HG03095 (cell line): ENCODE measurements at regions not wholly inside any gene's neighbourhood (a gene's known extent, or its start where the extent isn't known, plus 50 kb on each side); places are given as distances from the start of the nearest gene placed in this dataset.

Experiments
- ATAC-seq: cut with Tn5 transposase; IDR thresholded peaks from one replicate; pipeline ENCODE4 v1.9.1; 2021; ENCODE audit warnings: moderate library complexity; ENCODE audit not compliant: unreplicated experiment

DNA sequence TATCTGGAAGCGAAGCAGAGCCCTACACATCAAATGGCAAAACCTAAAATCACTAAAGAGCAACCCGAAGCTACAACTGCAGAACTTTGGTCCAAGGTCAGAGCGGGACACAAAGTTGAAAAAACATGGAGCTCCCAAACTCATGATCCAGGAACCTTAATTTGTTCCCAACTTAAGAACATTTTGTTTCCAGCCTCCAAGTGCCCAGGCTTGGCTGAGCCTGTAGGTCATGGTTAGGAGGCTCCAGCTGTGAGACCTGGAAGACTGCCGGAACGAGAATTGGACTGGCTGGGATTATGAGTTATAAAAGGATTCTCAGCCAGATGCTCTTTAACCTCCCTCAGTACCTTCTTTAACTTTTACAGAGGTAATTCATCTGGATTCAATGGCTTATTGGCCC, 349.1 kb upstream of the DDX53 start:
- ATAC-seq, result no peak

DNA sequence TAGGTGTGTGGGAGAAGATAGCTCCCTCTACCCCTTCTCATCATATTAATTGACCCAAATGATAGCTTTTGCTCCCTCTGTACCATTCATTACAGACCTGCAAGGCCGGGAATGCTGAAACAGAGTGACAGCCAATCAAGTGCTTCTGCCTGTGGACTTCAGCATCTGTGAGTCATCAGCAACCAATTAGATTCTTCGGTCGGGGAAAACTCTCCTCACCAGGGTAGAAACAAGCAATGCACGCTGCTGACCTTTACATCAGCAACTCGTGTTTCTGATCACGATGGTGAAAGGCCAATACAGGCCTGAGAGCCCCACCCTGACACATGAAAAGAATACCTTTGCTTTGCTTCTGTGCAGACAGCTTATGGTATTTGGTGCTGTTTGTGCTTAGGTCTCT, 347.2 kb upstream of the DDX53 start:
- no peak for ATAC-seq

DNA sequence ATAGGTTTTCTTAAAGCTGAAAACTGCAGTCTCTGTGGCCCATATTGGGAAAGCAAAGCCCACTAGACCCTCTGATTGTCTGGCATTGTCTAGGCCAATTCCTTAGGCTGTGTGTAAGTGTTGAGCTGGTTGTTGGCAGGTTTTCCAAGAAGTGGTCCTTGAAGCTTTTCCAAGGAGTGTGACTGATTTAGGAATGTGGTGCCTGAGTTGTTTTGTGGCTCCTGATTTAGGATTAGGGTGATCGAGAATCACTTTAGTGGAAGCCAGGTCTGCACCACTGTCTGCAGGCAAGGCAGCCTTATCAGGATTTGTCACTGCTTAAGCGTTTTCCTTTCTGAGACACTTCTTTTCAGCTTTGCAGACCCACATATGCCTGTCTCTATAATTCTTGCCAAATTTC, 339.0 kb upstream of the DDX53 start:
- ATAC-seq, result no peak

- ATAC-seq, result no peak
Measured at GRCh38 chrX:22662776-22663175, 337.0 kb upstream of the DDX53 start.

DNA sequence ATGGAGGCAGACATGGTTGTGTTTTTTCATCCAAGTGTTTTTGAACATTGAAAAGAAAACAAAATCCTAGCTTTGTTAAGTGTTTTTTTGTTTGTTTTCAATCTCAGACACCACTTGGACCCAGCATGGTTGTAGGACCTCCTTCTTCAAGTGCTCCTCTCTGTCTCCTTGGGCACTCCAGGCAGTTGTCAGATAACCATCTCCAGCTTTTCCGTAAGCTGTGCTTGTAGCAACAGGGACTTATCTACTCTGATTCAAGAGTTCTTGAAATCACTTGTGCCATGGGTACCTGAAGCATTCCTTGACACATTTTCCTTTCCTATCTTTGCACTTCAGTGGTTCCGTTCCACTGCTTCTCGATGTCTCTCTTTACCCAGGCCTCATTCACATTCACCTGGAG, 334.9 kb upstream of the DDX53 start:
- ATAC-seq, result no peak

GRCh38 chrX:22665818-22666217, 333.9 kb upstream of the DDX53 start:
- no peak for ATAC-seq

DNA sequence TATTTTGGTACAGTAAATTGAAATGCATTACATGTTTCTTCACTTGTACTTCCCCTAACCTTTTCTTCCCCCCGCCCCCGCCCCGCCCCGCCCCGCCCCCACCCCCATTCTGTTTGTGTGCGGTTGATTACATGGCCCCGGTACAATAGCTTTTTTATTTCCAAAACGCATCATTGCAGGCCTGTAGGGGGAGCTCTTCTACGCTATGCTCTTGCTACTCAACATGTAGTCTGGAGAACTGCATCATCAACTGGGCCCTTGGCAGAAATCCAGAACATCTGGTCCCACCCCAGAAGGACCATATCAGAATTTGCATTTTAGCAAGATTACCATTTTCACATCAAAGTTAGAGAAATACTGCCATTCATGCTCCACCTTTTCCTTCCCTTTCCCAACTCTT, 333.3 kb upstream of the DDX53 start:
- ATAC-seq, result no peak

- no peak for ATAC-seq
Measured at GRCh38 chrX:22674932-22675331, 324.8 kb upstream of the DDX53 start.

- ATAC-seq, result no peak
Measured at GRCh38 chrX:22686138-22686541, 313.6 kb upstream of the DDX53 start.

- no peak for ATAC-seq
Measured at GRCh38 chrX:22689290-22689689, 310.5 kb upstream of the DDX53 start.

GRCh38 chrX:22690116-22690515, 309.6 kb upstream of the DDX53 start:
- ATAC-seq, result no peak

DNA sequence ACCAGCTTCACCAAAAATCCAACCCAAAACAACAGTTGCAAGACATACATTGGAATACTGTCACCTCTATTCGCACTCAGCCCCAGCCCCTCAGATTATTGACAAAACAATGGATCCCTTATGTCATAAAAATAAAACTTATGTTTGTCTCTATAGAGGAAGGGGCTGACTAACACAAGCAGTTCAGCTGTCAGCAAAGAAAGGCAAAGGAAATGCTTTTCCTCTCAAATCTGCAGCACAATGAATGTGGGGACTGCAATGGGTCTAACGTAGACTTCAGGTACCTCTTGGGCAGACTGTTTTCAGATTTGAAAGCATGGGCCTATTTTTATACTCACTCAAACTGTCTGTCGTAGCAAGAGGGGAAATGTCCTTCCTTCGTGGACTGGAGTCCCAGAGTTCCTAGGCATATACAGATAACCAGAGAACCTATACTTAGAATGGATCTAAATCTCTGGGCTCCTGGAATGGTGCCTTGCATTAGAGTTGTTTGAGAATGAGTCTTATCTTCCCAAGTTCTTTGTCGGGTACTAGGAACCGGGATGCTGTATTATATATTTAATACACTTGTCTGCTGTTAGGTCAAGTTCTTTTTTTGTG, 307.7 kb upstream of the DDX53 start:
- no peak for ATAC-seq

DNA sequence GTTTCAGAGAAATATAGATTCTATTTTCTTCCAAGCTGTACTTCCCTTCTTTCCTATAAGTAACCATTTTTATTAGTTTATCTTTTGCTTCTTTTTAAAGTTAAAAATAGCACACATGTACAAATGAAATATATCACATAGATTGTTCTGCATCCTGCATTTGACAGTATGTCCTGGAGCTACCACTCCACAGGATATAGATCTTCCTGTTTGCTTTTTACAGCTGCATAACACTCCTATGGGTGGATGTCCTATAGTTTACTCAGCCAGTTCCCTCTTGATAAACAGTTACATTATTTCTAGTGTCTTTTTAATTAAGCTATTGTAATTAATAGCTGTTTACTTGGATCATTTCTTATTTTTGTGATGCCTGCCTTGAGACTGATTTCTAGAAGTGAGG, 301.6 kb upstream of the DDX53 start:
- no peak for ATAC-seq

DNA sequence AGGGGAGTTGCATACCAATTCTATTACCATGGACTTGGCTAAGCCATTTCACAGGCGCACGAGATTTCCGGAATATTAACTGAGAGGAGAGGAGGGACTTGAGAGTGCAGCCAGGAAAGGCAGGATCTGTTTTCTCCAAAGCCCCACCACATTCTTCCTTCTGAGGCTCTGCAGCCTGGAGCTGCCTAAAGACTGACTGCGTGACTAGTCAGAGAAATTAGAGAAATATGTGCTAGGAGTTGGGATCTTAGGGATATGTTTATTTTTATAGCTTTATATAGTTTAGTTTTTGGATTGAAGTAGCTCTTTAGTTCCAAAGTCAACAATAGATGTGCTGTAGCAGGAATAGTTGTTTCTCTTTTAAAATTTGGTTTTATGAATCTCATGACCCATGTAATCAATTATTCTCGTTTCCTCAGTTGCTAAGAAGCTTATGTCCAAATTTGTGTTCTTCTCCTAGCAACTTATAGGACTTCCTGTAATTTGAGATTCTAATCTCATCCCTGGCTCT, 300.1 kb upstream of the DDX53 start:
- no peak for ATAC-seq

GRCh38 chrX:22712942-22713341, 286.8 kb upstream of the DDX53 start:
- no peak for ATAC-seq

DNA sequence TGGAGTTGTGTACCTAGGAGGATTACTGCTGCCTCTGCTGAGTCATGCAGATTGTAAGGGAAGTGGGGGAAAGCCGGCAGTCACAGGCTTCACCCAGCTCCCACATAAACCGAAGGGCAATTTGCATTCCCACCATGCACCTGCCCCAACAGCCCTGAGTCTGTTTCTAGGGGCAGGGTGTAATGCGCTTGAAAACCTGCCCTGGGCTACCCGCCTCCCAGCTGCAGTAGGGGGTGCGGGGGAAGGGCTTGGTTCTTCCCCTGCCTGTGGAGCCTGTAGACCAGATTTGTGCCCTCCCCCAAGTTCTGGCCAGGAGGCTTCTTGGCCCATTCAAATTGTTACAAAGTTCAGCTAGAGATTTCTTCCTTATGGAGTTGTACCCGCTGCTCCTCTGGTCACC, 269.2 kb upstream of the DDX53 start:
- no peak for ATAC-seq

DNA sequence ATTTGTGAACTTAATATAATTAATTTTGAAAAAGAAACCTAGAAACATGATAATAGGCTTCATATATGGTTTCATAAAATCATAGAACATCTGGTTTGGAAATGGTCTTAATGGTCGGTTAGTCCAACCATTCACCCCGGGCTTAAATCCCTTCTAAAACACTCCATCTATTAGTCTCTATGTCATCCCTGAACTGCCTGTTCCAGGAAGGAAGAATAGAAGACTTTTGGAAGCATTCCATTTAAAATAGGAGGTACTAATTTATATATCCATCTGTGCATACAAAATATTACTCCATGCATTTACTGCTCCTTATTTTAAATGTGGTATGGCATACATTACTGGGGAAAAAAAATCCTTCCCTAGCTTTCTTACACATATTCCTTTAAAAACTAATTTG, 262.2 kb upstream of the DDX53 start:
- ATAC-seq, result no peak

DNA sequence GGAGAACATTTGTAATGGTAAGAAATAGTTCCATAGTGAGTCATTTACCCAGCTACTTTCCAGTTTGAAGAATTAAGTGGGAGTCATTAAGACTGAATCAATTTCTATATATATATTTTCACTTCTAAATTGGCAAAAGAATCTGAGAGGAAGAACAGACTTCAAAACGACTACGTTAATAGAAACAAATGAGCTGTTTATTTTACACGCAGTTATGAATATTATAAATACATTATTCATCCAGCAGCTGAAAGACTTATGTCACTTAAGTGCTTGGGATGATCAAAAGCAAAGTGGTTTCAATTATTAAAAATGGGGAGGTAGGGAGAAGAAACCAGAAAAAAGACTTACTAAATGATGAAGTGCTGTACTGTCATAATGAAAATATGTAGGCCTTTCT, 260.5 kb upstream of the DDX53 start:
- ATAC-seq, result no peak

DNA sequence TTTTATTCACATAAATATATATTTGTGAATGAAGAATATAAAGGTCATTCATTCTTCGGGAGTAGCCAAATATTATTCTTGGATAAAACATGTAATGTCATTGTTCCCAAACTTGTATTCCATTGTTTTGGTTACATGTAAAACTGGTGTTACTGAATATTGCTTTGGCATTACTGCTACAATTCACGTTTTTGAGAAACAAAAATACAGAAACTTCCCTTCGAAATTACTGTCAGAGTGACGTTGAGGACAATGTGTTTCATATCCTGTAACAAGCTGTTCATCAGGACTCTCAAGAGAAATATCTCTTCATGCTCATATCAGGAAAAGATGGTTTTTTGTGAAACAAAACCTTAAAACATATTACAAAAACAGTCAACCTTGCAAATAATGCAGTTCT, 258.9 kb upstream of the DDX53 start:
- ATAC-seq, result no peak

DNA sequence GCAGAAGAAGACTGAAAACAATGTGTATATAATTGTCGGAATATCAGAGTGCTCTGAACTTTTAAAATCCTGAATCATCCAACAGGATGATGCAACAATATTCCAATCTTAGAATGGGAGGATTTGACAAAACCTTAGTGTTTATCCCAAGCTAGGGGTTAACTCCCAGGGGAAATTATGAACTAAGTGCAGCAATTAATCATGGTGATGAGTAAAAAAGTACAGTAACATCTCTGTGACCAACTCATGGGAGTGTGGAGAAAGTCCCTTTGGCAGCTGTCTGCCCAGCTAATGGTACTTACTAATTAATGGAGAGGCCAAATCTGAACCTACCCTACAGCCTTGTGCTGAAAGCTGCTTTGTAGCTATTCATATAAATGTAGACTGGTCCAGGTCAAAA, 257.6 kb upstream of the DDX53 start:
- ATAC-seq, result no peak

DNA sequence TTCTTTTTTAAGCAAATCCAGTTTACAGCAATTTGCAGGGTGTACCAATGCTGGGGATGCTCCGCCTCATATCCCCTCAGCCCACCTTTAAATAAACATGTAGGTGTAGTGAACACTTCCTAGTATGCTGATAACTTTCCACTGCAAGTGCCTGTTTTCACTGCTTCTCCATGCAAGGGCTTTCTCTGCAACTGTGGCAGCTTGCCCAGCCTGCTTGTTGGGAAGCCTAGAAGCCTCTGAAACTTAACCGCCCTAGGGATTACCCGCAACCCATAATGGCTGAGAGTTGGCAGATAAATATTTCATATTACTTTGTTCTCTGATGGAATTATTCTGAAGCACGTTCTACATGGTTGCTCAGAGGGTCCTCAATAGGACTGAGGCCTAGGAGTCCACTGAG, 253.7 kb upstream of the DDX53 start:
- ATAC-seq, result no peak

GRCh38 chrX:22748093-22748999, 251.4 kb upstream of the DDX53 start:
- ATAC-seq, result peak; percentile 76
